K562 (cell line): ENCODE measurements at regions not wholly inside any gene's neighbourhood (a gene's known extent, or its start where the extent isn't known, plus 50 kb on each side); places are given as distances from the start of the nearest gene placed in this dataset.
"Not testable (repeated sequence)": the region's sequence is repeated elsewhere in the genome, so short reads cannot be mapped to it uniquely, and the experiment has no call there.

Experiments
- ATAC-seq: fragments of 200-7000 bp; cut with Tn5 transposase; 3 replicates; pipeline ENCODE4 v1.9.1; 2020; ENCODE audit warnings: moderate library complexity
- BruUV-seq: library from RNA; stranded (reverse); fragments of 400-500 nt; replicated peaks from 2 replicates; lab custom pipeline; 2021; lab: Mats Ljungman, UMichigan
- CTCF ChIA-PET: fragments of 300-600 bp; formaldehyde crosslinking; extraction: SDS; loops from one replicate; lab custom pipeline; 2021; ENCODE audit warnings: low intra/inter-chr PET ratio; lab: Yijun Ruan, JAX
- POLR2A ChIA-PET: fragments of 300-600, 350-650 bp; sonication (Branson Sonifier 250); formaldehyde crosslinking; extraction: SDS; loops from one replicate; lab custom pipeline; 2021; ENCODE audit warnings: antibody characterized with exemption, inconsistent platforms; lab: Yijun Ruan, JAX
- DNase-seq, 4 experiments: peaks; one replicate each; pipeline versions ENCODE4 v3.0.0 to v3.0.0-alpha.2; 2011 to 2018; ENCODE audit warnings: low spot score in 3 of 4, mixed read lengths in 3 of 4; ENCODE audit errors: extremely low read depth in 1 of 4
- FAIRE-seq: peaks from 2 replicates; lab custom pipeline; 2011; peaks lifted over from hg19 to GRCh38; lab: Jason Lieb, UNC
- H2AFZ ChIP-seq: 2 replicates; pipeline ENCODE4 v1.6.0; 2011; ENCODE audit warnings: low read depth, low read length, control low read depth, inconsistent platforms
- H3K27ac ChIP-seq: fragments of 200-600 bp; 3 replicates; pipeline ENCODE4 v1.8.0; 2011; ENCODE audit warnings: low read depth, mild to moderate bottlenecking, control low read depth, inconsistent platforms, low read length, moderate library complexity, mixed read lengths; ENCODE audit errors: extremely low read depth
- H3K27me3 ChIP-seq, 2 experiments: fragments of 300-600 bp in 1 of 2; 2 replicates in 1 of 2; 3 replicates in 1 of 2; pipeline versions ENCODE4 v1.6.0 to v1.8.0; 2011; ENCODE audit warnings: inconsistent platforms in 2 of 2, low read length in 2 of 2, mild to moderate bottlenecking in 1 of 2, mixed read lengths in 1 of 2, moderate library complexity in 1 of 2; ENCODE audit not compliant: control insufficient read depth in 2 of 2, insufficient read depth in 2 of 2
- H3K36me3 ChIP-seq: fragments of 300-600 bp; 3 replicates; pipeline ENCODE4 v1.8.0; 2011; ENCODE audit warnings: mild to moderate bottlenecking, low read length, inconsistent platforms; ENCODE audit not compliant: control insufficient read depth, insufficient read depth
- H3K4me1 ChIP-seq, 2 experiments: fragments of 200-600 bp in 1 of 2; replicated peaks in 1 of 2; 2 replicates in 1 of 2; 3 replicates in 1 of 2; pipeline versions ENCODE4 v1.5.1 to v1.8.0; 2011; ENCODE audit warnings: inconsistent platforms in 2 of 2, low read length in 2 of 2, mild to moderate bottlenecking in 1 of 2, mixed read lengths in 1 of 2, moderate library complexity in 1 of 2; ENCODE audit not compliant: control insufficient read depth in 2 of 2, insufficient read depth in 2 of 2
- H3K4me2 ChIP-seq: 2 replicates; pipeline ENCODE4 v1.6.1; 2011; ENCODE audit warnings: low read length, control low read depth, inconsistent platforms, mixed read lengths; ENCODE audit not compliant: insufficient read depth
- H3K4me3 ChIP-seq: fragments of 200-600 bp; sonication (generic), shearing (Covaris generic); 2 replicates; pipeline ENCODE4 v1.5.1; 2016; ENCODE audit warnings: control low read depth, inconsistent platforms
- H3K79me2 ChIP-seq: fragments of 200-600 bp; 3 replicates; pipeline ENCODE4 v1.8.0; 2011; ENCODE audit warnings: low read length, inconsistent platforms; ENCODE audit not compliant: control insufficient read depth, insufficient read depth
- H3K9ac ChIP-seq, 2 experiments: 2 replicates each; pipeline versions ENCODE4 v1.6.0 to v1.6.1; 2011; ENCODE audit warnings: low read depth in 2 of 2, low read length in 2 of 2, control low read depth in 1 of 2, inconsistent platforms in 1 of 2, mild to moderate bottlenecking in 1 of 2, mixed read lengths in 1 of 2; ENCODE audit not compliant: insufficient read depth in 1 of 2
- H3K9me1 ChIP-seq: one replicate; pipeline ENCODE4 v1.6.0; 2011; ENCODE audit warnings: inconsistent platforms, mild to moderate bottlenecking, low read length, moderate library complexity; ENCODE audit not compliant: control insufficient read depth, insufficient read depth
- H3K9me3 ChIP-seq: replicated peaks from 2 replicates; pipeline ENCODE4 v1.5.1; 2011; ENCODE audit warnings: low read depth, low read length, inconsistent platforms; ENCODE audit not compliant: control insufficient read depth, insufficient read depth
- H4K20me1 ChIP-seq: replicated peaks from 2 replicates; pipeline ENCODE4 v1.6.1; 2011; ENCODE audit warnings: low read length, inconsistent platforms, mixed read lengths; ENCODE audit not compliant: control insufficient read depth, insufficient read depth
- E2F4 ChIP-seq: sonication (generic); formaldehyde crosslinking; IDR thresholded peaks from 2 replicates; pipeline ENCODE4 v1.8.0; 2022; ENCODE audit warnings: mild to moderate bottlenecking, low read depth, missing genetic modification reagents
- FOXA3 ChIP-seq, 2 experiments: fragments of 450-650 bp in 1 of 2; sonication (generic) in 1 of 2; formaldehyde crosslinking; IDR thresholded peaks in 1 of 2; conservative IDR thresholded peaks in 1 of 2; 2 replicates each; pipeline versions ENCODE4 v1.4.0 to v1.8.0; 2020 to 2022; ENCODE audit warnings: mild to moderate bottlenecking in 2 of 2, missing genetic modification reagents in 1 of 2
- TFAP4 ChIP-seq: sonication (generic); formaldehyde crosslinking; IDR thresholded peaks from 2 replicates; pipeline ENCODE4 v1.8.0; 2022; ENCODE audit warnings: missing genetic modification reagents, mild to moderate bottlenecking, moderate library complexity, borderline replicate concordance
- WGBS: fragments of 100-300 bp; shearing (Covaris generic); methylation state at CpG from one replicate; pipeline ENCODE4 v1.1.6; 2016; ENCODE audit warnings: low coverage, mixed read lengths; ENCODE audit not compliant: insufficient coverage; ENCODE audit errors: missing lambda C conversion rate; 5-methylcytosine and 5-hydroxymethylcytosine counted together
- in situ Hi-C: fragments of 300-500 bp; cut with MboI; formaldehyde crosslinking; loops from 4 replicates; pipeline ENCODE4 v1.15.0; 2018; ENCODE audit warnings: inconsistent platforms, mixed read lengths
- intact Hi-C: fragments of 100-400 bp; cut with micrococcal nuclease; formaldehyde crosslinking; loops from 2 replicates; pipeline ENCODE4 v1.14.2; 2022

GRCh38 chr7:27442455-27442854, 199.9 kb downstream of the EVX1 start (continued):
- TF ChIP-seq E2F4 (CRISPR knock-in tag) = no peak
- no peak for TF ChIP-seq FOXA3 (CRISPR knock-in tag; conservative IDR thresholded peaks at IDR 0.05 in 1 of 2, IDR thresholded peaks at IDR 0.05 in 1 of 2)

- H3K4me2 ChIP-seq, H3K27me3 ChIP-seq, H4K20me1 ChIP-seq, H2AFZ ChIP-seq, H3K9ac ChIP-seq, H3K79me2 ChIP-seq, H3K9me1 ChIP-seq, H3K27ac ChIP-seq, ATAC-seq, in situ Hi-C loops, H3K4me3 ChIP-seq, FAIRE-seq, intact Hi-C loops, BruUV-seq, DNase-seq, H3K9me3 ChIP-seq, H3K4me1 ChIP-seq, CTCF ChIA-PET, H3K36me3 ChIP-seq: not testable (repeated sequence)
- 7% methylated on average over 3 of the region's 8 CpGs for WGBS
- TF ChIP-seq TFAP4 (CRISPR knock-in tag) = peak; percentile 31; the same call in 1 of the 2 replicates
- POLR2A ChIA-PET = interaction anchor here (0.6 kb wide), 1 partner anchor 603 kb away, joined by 6 read pairs; no protein-coding TSS in a partner anchor
Measured at GRCh38 chr7:27449046-27449445, 206.4 kb downstream of the EVX1 start.
